GM04503 (cell line): ENCODE measurements at regions not wholly inside any gene's neighbourhood (a gene's known extent, or its start where the extent isn't known, plus 50 kb on each side); places are given as distances from the start of the nearest gene placed in this dataset.

Experiments used
- DNase-seq: peaks from one replicate; pipeline ENCODE4 v3.0.0-alpha.2; 2012; ENCODE audit warnings: low read depth

DNA sequence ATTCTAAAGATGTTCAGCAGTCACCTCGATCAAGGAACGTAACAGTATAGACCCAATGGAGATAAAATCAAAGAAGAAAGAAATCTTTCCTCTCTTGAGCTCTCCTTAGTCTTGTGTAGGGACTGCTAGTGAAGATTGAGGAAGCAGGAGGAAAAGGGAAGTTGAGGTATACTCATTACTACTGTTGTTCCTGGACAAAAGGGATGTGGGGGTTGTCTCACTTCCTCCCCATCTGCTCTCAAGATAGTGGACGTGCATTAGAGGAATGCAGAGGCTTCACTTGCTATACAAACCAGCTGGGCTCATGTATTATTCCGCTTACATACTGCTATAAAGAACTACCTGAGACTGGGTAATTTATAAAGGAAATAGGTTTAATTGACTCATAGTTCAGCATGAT is 208.9 kb upstream of the ARHGEF9 start:
- no peak for DNase-seq

DNA sequence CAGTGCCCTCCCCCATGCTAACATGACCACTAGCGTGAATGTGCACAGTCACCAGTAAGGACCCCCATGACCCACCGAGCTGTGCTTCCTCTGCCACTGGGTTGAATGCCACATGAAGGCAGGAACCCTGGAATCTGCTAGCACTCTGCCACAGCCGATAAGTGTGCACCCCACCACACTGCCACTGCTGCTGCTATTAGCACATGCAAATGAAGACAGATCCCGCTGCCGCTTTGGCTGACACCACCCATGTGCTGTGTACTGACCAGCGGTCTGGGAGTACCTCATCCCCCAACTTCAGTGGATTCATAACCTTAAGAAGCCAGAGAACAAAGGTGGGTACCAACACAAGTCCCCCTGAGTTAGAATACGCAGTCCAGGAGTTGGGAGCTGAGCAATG is 200.9 kb upstream of the ARHGEF9 start:
- no peak for DNase-seq

DNA sequence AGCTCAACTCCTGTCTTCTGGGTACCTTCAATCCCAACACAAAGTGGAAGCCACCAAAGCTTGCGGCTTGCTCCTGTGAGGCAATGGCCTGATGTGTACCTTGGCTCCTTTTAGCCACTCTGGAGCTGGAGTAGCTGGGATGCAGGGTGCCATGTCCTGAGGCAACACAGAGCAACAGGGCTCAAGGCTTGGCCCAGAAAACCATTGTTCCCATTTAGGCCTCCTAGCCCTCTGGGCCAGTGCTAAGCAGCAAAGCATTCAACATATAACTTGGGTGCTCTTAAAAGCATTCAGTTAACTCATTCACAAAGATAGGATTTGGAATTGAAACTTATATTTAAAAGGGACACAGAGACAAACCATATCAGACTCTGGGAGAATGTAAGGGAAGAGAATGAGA is 194.5 kb upstream of the ARHGEF9 start:
- no peak for DNase-seq

DNA sequence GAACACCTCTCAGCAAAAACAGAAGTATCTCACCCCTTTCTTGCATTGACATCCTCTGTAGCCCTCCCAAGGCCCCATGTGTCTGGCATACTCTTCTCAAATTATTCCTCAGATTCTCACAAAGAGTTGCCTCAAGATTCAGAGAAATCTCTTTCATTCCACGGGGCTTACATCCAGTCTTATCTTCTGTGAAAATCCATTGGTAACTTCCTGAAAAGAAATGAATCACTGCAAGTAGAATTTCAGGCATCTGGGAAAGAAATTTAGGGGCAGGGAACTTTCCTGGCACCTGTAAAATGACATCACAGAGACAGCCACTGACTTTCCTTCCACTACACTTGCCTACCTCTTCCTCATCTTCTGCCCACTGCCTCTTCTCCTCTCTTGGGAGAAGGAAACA is 182.5 kb upstream of the ARHGEF9 start:
- DNase-seq, result no peak

DNA sequence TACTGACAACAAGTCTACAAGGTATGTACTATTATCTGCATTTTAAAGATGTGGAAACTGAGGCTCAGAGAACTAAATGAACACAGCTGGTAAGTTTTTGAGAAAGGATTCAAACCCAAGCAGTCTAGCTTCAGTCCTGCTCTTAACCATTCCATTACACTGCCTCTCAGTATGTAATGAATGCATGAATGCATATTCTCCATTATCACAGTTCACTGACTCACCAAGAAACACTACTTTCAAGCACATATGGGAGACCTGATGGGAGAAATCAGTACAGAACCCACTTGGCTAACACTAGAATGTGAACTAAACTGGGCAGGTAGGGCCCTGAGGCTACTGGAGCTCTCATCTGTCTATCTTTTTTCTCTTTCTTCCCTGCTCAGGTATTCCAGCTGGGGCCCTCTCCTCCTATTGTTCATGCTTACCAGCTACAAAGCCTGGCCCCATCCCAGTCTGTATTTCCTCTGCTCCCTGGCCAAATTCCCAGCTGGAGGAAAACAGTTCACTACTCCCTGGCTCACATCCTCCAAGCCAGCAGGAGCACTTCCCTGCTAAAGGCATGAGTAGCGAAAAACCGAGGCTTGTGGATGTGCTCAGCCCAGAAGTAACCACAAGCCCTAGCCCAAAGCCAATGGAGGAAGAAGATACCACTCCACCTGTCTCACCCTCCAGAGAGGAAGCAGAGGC is 178.2 kb upstream of the ARHGEF9 start:
- no peak for DNase-seq

DNA sequence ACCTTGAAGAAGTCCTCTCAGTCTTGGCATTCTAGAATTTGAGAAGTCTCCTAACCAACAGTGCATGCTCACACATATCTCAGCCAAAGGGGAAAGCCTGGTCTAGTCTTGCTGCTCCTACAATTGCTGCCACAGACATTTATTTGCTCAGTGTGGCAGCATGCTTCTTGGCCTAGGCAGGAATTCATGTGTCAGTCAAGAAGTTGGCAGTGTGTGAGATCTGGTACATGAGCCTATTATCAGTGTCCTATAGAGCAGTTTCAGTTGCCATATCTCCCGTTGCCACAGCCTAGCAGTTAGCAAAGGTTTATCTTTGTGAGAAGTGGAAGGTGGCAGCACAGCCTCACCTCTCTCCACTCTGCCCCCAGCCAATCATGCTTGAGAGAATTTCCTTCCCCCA is 176.9 kb upstream of the ARHGEF9 start:
- no peak for DNase-seq

DNA sequence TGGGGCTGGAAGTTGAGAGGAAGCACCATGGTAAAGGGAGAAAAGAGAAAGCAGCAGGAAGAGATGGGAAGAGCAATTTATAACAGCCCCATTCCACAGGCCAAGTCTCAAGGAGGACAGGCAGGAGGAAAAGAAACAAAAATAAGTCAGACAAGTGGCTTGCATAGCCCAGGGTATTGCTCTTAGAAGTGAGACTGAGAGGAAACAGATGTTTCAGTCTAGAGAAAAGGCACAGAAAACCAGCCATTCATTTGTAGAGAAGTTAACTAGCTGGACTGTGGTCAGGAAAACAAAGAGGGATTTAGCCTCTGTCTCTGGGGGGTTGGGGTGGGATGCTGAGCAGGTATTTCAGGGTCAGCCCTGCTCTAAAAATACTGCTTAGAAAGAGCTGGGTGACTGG is 175.0 kb upstream of the ARHGEF9 start:
- DNase-seq, result no peak

DNA sequence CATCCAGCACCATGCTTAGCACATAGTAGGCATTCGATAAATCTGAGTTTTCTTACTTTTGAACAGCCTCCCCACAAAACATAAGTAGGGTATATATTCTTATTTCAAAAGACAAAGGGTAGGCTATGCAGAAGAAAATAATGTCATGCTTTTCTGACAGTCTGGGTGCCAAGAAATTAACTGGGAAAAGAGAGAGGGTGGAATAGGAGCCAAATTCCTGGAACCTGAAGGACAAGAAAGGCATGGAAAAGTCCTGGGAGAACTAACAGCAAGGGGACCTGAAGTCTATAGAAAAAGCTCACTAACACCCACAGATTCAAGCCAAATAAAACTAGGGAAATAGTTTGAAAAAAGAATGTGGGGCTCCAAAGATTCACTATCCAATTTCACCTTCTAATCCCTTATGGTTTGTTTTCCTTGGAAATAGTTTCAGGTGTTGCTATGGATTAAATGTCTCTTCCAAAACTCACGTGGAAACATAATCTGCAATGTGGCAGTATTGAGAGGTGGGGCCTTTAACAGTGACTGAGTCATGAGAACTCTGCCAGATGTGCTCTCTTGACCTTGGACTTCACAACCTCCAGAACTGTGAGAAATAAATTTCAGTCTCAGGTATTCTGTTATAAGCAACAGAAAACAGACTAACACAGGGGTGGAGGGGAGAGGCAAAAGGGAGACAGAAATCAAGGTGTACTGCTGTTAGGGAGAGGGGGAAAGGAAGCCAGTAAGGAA is 173.3 kb upstream of the ARHGEF9 start:
- no peak for DNase-seq

DNA sequence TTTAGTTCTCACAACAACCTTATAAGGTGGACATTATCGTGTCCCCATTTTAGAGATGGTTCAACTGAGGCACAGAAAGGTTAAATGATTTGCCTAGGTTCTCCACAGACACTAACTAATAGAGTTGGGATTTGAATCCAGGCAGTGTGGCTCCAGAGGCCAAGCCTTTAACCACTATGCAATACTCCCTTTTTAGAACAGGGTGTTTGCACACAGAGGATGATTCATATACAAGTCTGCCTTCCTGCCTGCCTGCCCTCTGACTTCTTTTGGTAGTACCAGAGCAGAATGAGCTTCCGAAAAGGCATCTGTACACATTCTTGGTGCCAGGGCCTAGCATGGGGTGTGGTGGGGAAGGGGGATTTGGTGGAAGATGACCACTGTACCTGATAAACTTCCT is 150.8 kb upstream of the ARHGEF9 start:
- no peak for DNase-seq

DNA sequence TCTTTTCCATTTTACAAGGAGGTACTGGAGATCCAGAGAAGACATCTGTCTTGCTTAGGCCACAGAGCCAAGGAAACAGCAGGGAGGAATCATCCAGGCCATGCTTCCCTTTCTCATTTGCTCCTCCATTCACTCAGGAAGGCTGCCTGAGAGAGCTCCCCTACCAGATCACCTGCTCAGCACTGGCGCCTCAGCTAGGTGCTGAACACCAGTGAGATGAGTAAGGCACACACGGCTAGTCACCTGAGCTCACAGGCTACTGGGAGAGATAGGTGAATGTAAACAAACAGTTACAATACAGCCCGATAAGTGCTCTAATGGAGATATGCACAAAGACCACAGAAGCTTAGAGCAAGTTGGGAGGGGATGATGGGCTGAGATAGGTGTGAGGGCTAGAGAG is 149.8 kb upstream of the ARHGEF9 start:
- no peak for DNase-seq

DNA sequence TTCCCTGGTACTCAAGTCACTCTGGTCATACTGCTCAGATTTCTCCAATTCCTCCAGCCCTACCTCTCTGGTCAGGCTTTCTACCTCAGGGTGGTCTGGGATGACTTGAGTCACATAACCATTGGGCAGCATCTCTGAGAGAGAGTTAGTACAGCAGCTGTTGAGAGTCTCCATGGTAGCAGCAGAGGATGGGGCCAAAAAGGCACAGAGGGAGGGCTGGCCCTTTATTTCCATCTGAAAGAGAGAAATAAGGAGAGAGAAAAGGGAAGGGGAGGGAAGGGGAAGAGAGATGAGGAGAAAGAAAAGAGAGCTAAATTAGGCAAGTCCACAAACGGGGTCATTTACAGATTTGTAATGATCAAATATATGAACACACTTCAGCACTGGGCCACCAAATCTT is 149.1 kb upstream of the ARHGEF9 start:
- DNase-seq, result no peak

DNA sequence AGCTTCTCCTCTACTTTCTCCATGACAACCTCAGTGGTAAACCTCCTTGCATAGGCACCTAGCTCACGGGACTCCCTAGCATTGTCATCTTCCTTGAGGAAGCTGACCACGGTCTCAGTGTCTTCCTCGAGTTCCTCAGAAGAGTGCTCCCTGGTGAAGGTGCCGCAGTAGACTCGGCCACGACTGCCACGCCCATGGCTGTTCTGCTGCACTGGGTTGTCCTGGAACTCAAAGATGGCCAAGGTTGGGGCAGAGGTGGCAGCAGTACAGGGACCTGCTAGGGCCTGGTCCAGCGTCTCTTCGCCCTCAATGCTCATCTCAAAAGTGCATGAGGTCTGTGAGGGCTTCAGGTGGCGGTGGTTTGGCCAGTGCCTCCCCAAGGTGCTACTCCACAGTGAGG is 147.9 kb upstream of the ARHGEF9 start:
- no peak for DNase-seq

DNA sequence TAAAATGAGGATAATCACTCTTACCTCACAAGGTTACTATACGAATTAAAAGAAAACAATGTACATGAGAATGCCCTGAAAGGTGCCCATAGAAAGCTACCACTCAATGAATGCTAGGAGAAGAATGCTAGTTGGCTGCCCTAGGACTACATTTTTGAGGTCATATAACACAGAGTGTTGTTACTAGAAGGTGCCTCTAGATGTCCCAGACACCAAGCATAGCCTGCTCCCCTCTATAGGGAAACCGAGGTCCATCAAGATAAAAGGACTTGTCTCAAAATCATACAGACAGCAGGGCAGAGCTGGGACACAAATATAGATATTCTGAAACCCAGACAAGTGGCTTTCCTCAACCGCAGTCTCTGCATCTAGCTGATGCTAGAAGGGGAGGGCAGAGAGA is 147.0 kb upstream of the ARHGEF9 start:
- DNase-seq, result no peak

DNA sequence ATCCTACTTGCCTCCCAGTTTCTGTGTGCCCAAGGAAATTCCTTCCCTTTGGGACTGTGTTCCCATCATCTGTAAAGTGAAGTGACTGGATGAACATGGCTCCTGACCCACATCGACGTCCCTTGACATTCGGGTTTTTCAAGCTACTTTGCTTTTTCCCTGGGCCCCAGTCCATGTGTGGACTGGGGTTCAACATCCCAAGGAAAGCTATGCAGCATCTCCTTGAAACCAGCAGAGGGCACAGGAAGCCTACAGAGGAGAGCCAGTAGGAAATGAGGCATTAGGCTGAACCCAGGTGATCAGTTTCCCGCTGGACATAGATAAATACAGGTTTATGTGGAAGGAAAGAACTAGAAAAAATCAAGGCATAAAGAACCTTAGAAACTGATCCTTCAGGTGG is 145.1 kb upstream of the ARHGEF9 start:
- DNase-seq, result no peak

DNA sequence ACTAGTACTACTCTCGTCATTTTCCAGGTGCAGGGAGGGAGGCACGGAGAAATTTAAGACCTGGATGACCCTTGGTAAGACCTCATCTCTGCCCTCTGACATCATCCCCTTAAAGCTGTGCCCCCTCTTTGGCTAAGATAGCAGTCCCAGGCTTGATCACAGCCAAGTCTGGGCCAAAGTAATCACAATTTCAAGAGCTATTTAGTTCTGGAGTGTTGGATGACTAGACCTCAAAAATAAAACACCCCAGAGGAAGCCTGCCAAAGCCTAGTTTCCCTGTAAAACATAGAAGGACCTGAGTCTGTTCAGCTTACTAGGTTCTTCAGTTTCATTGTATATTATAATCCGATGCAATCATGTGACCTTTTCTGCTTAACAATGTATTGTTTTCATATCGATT is 144.6 kb upstream of the ARHGEF9 start:
- no peak for DNase-seq

DNA sequence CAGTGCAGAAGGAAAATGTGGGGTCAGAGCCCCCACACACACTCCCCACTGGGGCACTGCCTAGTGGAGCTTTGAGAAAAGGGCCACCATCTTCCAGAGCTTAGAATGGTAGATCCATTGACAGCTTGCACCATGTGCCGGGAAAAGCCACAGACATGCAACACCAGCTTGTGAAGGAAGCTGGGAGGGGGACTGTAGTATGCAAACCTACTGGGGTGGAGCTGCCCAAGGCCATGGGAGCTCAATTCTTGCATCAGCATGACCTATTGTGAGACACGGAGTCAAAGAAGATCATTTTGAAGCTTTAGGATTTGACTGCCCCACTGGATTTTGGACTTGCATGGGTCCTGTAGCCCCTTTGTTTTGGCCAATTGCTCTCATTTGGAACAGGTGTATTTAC is 142.8 kb upstream of the ARHGEF9 start:
- no peak for DNase-seq

DNA sequence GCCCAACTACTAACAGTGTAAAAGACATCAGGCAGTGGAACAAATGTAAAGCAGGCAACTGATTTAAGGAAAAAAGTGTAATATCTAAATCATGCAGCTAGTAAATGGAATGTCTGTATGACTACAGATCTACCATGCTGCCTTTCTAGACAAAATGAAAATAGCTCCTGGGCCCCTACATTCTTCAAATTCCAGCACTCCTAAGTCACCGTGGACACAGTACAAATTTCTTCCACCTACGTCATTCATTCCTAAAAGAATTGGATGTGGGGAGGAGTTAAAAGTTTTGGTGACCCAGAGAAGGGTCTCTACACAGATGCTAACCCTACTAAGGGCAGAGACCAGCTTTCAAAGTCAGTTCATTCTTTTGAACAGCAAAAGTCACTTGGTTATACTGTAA is 137.2 kb upstream of the ARHGEF9 start:
- peak; percentile 45 for DNase-seq

DNA sequence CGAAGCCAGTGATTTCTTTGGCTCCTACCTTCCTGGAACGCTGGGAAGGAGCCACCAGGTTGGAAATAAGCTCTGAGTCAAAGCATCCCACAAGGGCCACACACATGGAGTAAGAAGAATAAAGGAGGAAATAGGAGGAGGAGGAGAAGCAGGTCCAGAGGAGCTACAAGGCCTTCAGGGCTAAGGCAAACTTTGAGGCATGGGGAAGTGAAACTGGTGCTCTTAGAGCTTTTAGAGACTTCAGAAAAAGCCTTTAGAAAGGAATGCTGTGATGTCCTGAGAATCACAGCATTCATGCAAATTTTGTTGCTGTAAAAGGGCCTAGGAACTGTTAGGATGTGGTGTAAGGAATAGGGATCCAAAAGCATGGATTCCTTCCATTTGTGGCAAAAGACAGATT is 135.9 kb upstream of the ARHGEF9 start:
- no peak for DNase-seq

DNA sequence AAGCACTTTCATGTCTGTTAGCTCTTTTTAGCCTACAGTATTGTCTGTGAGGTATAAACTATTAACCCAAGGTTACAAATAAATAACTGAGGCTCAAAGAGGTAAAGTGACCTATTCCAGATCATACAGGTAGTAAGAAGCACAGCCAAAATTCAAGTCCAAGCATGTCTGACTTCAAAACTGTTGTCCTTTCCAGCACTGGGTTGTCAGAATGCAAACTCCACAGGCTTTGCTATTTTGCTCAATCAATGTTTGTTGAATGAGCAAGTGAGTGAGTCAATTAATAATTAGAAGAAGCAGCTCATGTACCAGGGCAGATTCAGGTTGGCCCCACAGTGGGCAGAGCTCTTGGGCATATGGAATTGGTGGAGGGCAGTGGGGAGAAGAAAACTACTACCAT is 134.1 kb upstream of the ARHGEF9 start:
- no peak for DNase-seq

DNA sequence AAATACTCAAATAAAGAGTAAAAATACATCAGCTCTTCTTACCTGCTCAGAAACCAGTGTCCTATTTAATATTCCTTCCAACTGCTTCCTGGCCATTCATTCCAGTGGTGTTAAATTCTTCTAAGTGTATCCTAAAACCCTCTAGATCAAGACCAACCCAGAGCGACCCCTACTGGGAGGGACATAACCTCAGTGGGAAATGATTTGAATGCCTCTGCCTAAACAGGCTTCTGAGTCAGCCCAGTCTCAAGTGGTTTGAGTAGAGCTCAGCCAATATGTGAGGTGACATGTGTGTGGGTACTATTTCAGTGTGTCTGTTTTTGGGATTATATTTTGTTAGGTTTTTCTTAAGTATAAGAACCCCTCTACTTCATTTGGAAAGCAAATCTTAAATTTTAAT is 133.6 kb upstream of the ARHGEF9 start:
- no peak for DNase-seq

DNA sequence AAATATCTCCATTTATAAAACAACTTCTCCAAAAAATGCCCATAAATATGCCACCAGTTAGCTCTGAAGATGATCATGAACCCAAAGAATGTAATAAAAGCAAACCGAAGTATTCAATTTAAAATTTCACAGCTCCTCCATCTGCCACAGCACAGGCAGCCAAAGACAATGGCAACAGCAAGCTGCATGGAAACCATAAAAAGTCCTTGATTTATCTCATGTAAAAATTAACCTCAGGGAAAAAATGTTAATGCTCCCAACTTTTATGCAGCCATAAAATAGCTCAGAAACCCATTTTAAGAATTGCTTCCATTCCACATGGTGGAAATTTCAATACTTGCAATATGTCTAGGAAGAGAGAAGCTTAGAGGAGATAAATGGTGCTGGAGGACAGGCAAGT is 132.3 kb upstream of the ARHGEF9 start:
- no peak for DNase-seq

DNA sequence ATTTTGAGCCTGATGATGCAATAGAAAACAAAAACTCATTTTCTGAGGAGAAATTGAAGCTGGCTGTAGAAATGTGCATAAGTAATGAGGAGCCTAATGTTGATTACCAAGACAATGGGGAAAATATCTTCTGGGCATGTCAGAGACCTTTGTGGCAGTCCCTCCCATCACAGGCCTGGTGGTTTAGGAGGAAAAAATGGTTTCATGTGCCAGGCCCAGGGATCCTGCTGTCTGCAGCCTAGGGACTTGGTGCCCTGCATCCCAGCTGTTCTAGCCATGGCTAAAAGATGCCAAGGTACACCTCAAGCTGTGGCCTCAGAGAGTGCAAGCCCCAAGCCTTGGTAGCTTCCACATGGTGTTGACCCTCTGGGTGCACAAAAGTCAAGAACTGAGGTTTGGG is 128.7 kb upstream of the ARHGEF9 start:
- DNase-seq, result no peak

DNA sequence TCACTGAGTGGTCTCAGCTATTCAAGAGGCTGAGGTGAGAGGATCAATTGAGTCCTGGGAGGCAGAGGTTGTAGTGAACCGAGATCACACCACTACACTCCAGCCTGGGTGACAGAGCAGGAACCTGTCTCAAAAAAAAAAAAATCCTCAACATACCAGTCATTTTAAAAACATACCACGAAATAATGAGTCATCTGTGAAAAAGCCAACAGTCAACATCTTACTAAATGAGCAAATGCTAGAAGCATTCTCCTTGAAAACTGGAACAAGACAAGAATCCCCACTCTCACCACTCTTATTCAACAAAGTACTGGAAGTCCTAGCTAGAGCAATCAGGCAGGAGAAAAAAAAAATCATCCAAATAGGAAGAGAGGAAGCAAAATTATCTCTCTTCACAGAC is 104.0 kb upstream of the ARHGEF9 start:
- DNase-seq, result peak; percentile 62
